A673 (cell line): ENCODE measurements at regions not wholly inside any gene's neighbourhood (a gene's known extent, or its start where the extent isn't known, plus 50 kb on each side); places are given as distances from the start of the nearest gene placed in this dataset.

Source experiments
- EZH2 ChIP-seq: fragments of 200-600 bp; sonication (generic); IDR thresholded peaks from 2 replicates; pipeline ENCODE4 v1.6.1; 2017; ENCODE audit warnings: borderline replicate concordance, low read depth, mild to moderate bottlenecking, mixed read lengths, antibody characterized with exemption, low read length; ENCODE audit not compliant: poor library complexity, severe bottlenecking
- TF ChIP-seq, protein P1 (sequence below): fragments of 300-800, 200-600 bp; sonication (generic); conservative IDR thresholded peaks from 2 replicates; pipeline ENCODE4 v1.5.1; 2017; ENCODE audit warnings: low read depth, mild to moderate bottlenecking, antibody characterized with exemption, low read length, moderate library complexity, mixed read lengths

DNA sequence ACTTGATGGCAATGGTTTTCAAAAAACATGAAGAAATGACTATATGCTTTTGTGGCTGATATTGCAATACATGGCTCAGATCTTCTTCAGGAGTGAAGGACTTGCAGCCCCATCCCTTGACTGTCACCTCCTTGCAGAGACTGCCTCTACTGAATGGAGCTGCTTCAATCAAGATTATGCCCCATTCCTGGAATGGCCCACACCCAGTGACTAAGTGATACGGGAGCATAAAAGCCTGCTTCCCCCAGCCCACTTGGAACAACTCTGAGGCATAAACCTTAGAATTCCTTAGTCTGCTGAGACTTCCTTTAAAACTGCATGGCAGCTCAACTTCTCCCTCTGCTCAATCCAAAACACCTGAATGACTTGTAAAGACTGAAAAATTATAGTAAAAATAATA lies 957.1 kb downstream of the SORCS3 start:
- TF ChIP-seq, protein P1, sequence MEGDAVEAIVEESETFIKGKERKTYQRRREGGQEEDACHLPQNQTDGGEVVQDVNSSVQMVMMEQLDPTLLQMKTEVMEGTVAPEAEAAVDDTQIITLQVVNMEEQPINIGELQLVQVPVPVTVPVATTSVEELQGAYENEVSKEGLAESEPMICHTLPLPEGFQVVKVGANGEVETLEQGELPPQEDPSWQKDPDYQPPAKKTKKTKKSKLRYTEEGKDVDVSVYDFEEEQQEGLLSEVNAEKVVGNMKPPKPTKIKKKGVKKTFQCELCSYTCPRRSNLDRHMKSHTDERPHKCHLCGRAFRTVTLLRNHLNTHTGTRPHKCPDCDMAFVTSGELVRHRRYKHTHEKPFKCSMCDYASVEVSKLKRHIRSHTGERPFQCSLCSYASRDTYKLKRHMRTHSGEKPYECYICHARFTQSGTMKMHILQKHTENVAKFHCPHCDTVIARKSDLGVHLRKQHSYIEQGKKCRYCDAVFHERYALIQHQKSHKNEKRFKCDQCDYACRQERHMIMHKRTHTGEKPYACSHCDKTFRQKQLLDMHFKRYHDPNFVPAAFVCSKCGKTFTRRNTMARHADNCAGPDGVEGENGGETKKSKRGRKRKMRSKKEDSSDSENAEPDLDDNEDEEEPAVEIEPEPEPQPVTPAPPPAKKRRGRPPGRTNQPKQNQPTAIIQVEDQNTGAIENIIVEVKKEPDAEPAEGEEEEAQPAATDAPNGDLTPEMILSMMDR, result no peak
- TF ChIP-seq EZH2, result no peak
